H9 (cell line): ENCODE measurements at regions not wholly inside any gene's neighbourhood (a gene's known extent, or its start where the extent isn't known, plus 50 kb on each side); places are given as distances from the start of the nearest gene placed in this dataset.

Experiments used
- DNase-seq: peaks from one replicate; pipeline ENCODE4 v3.0.0-alpha.2; 2017
- H2AFZ ChIP-seq: one replicate; pipeline ENCODE4 v1.6.1; 2013; ENCODE audit warnings: mild to moderate bottlenecking, low read length, control low read depth, moderate library complexity
- H2AK5ac ChIP-seq: 2 replicates; pipeline ENCODE4 v1.6.1; 2013; ENCODE audit warnings: low read length, control low read depth, mixed read lengths; ENCODE audit not compliant: insufficient read length
- H2BK120ac ChIP-seq: one replicate; pipeline ENCODE4 v1.6.1; 2013; ENCODE audit warnings: low read depth, mild to moderate bottlenecking, low read length, control low read depth, inconsistent platforms; ENCODE audit not compliant: poor library complexity, severe bottlenecking
- H2BK12ac ChIP-seq: 2 replicates; pipeline ENCODE4 v1.6.1; 2013; ENCODE audit warnings: low read length, control low read depth, mixed read lengths, low read depth; ENCODE audit not compliant: insufficient read length
- H2BK15ac ChIP-seq: 2 replicates; pipeline ENCODE4 v1.6.1; 2013; ENCODE audit warnings: low read depth, low read length, control low read depth
- H2BK20ac ChIP-seq: one replicate; pipeline ENCODE4 v1.6.1; 2013; ENCODE audit warnings: low read depth, mild to moderate bottlenecking, low read length, control low read depth, inconsistent platforms; ENCODE audit not compliant: poor library complexity, severe bottlenecking
- H2BK5ac ChIP-seq: 2 replicates; pipeline ENCODE4 v1.6.1; 2013; ENCODE audit warnings: low read length, control low read depth, mixed read lengths; ENCODE audit not compliant: insufficient read length
- H3K14ac ChIP-seq: 2 replicates; pipeline ENCODE4 v1.6.1; 2013; ENCODE audit warnings: low read length, control low read depth; ENCODE audit not compliant: insufficient read depth
- H3K18ac ChIP-seq: 2 replicates; pipeline ENCODE4 v1.6.1; 2013; ENCODE audit warnings: low read depth, mild to moderate bottlenecking, mixed read lengths, low read length, control low read depth; ENCODE audit not compliant: insufficient read length
- H3K23ac ChIP-seq: 2 replicates; pipeline ENCODE4 v1.6.1; 2013; ENCODE audit warnings: low read length, control low read depth, mixed read lengths, low read depth; ENCODE audit not compliant: insufficient read length
- H3K23me2 ChIP-seq: 2 replicates; pipeline ENCODE4 v1.6.1; 2013; ENCODE audit warnings: low read depth, mild to moderate bottlenecking, mixed read lengths, low read length, control low read depth; ENCODE audit not compliant: insufficient read length, poor library complexity, severe bottlenecking
- H3K27ac ChIP-seq: 2 replicates; pipeline ENCODE4 v1.5.1; 2013; ENCODE audit warnings: low read length, control low read depth, mixed read lengths, low read depth; ENCODE audit not compliant: insufficient read length
- H3K27me3 ChIP-seq: 2 replicates; pipeline ENCODE4 v1.6.1; 2013; ENCODE audit warnings: low read length, control low read depth, inconsistent platforms; ENCODE audit not compliant: insufficient read depth
- H3K4ac ChIP-seq: 2 replicates; pipeline ENCODE4 v1.6.1; 2013; ENCODE audit warnings: low read depth, mild to moderate bottlenecking, control low read depth, inconsistent platforms, low read length, moderate library complexity
- H3K4me1 ChIP-seq: 2 replicates; pipeline ENCODE4 v1.6.1; 2013; ENCODE audit warnings: low read length, control low read depth, inconsistent platforms; ENCODE audit not compliant: insufficient read depth
- H3K4me2 ChIP-seq: 2 replicates; pipeline ENCODE4 v1.6.1; 2013; ENCODE audit warnings: low read length, control low read depth, mixed read lengths; ENCODE audit not compliant: insufficient read length, insufficient read depth
- H3K56ac ChIP-seq: 2 replicates; pipeline ENCODE4 v1.6.1; 2013; ENCODE audit warnings: low read depth, mild to moderate bottlenecking, mixed read lengths, low read length, control low read depth; ENCODE audit not compliant: insufficient read length
- H3K79me1 ChIP-seq: 2 replicates; pipeline ENCODE4 v1.6.1; 2013; ENCODE audit warnings: low read depth, mild to moderate bottlenecking, moderate library complexity, low read length, control low read depth, inconsistent platforms; ENCODE audit not compliant: insufficient read depth, poor library complexity, severe bottlenecking
- H3K79me2 ChIP-seq: 2 replicates; pipeline ENCODE4 v1.6.1; 2013; ENCODE audit warnings: low read length, control low read depth, inconsistent platforms; ENCODE audit not compliant: insufficient read depth
- H3K9ac ChIP-seq: 2 replicates; pipeline ENCODE4 v1.6.1; 2013; ENCODE audit warnings: low read length, control low read depth, mixed read lengths; ENCODE audit not compliant: insufficient read length; ENCODE audit errors: extremely low read depth
- H3K9me3 ChIP-seq: one replicate; pipeline ENCODE4 v1.6.1; 2013; ENCODE audit warnings: low read depth, low read length, inconsistent platforms; ENCODE audit not compliant: control insufficient read depth
- H3T11ph ChIP-seq: one replicate; pipeline ENCODE4 v1.6.1; 2013; ENCODE audit warnings: mild to moderate bottlenecking, low read length, control low read depth, inconsistent platforms
- H4K20me1 ChIP-seq: one replicate; pipeline ENCODE4 v1.6.1; 2013; ENCODE audit not compliant: control insufficient read depth, insufficient read length, insufficient read depth
- H4K5ac ChIP-seq: 2 replicates; pipeline ENCODE4 v1.6.1; 2013; ENCODE audit warnings: low read depth, mild to moderate bottlenecking, mixed read lengths, low read length, control low read depth; ENCODE audit not compliant: insufficient read length
- H4K8ac ChIP-seq: replicated peaks from 2 replicates; pipeline ENCODE4 v1.6.1; 2013; ENCODE audit warnings: low read length, control low read depth, mixed read lengths, low read depth; ENCODE audit not compliant: insufficient read length
- H4K91ac ChIP-seq: 2 replicates; pipeline ENCODE4 v1.6.1; 2013; ENCODE audit warnings: low read depth, mild to moderate bottlenecking, moderate library complexity, mixed read lengths, low read length, control low read depth; ENCODE audit not compliant: insufficient read length
- H3K27ac Mint-ChIP-seq, 3 experiments: 2 replicates in 2 of 3; 3 replicates in 1 of 3; pipeline ENCODE4 v1.8.0; 2020 to 2021; ENCODE audit warnings: mixed read lengths in 3 of 3, mild to moderate bottlenecking in 1 of 3, moderate library complexity in 1 of 3
- H3K27me3 Mint-ChIP-seq: 2 replicates; pipeline ENCODE4 v1.8.0; 2021; ENCODE audit warnings: low read depth, mild to moderate bottlenecking, moderate library complexity, mixed read lengths
- H3K36me3 Mint-ChIP-seq, 3 experiments: 2 replicates in 2 of 3; 3 replicates in 1 of 3; pipeline ENCODE4 v1.8.0; 2020 to 2021; ENCODE audit warnings: low read depth in 3 of 3, mixed read lengths in 3 of 3; ENCODE audit not compliant: insufficient read depth in 1 of 3
- H3K4me1 Mint-ChIP-seq, 2 experiments: 2 replicates each; pipeline ENCODE4 v1.8.0; 2020; ENCODE audit warnings: mixed read lengths in 2 of 2
- H3K4me3 Mint-ChIP-seq, 2 experiments: 2 replicates in 1 of 2; 3 replicates in 1 of 2; pipeline ENCODE4 v1.8.0; 2020 to 2021; ENCODE audit warnings: mild to moderate bottlenecking in 2 of 2, mixed read lengths in 2 of 2, moderate library complexity in 1 of 2
- H3K9me3 Mint-ChIP-seq, 2 experiments: 2 replicates in 1 of 2; 3 replicates in 1 of 2; pipeline ENCODE4 v1.8.0; 2020; ENCODE audit warnings: mild to moderate bottlenecking in 2 of 2, mixed read lengths in 2 of 2, moderate library complexity in 1 of 2
- WGBS: extraction: QIAGEN DNeasy Blood & Tissue Kit; methylation state at CpG from one replicate; pipeline ENCODE4 v1.1.7; 2013; ENCODE audit warnings: missing lambda C conversion rate, low lambda C conversion rate, mixed read lengths; ENCODE audit not compliant: insufficient read length; ENCODE audit errors: extremely low coverage; 5-methylcytosine and 5-hydroxymethylcytosine counted together
- TF ChIP-seq, protein P1 (sequence below): fragments of 200-600 bp; sonication (generic); conservative IDR thresholded peaks from 3 replicates; pipeline ENCODE4 v1.8.0; 2021; ENCODE audit warnings: antibody characterized with exemption, mild to moderate bottlenecking

DNA sequence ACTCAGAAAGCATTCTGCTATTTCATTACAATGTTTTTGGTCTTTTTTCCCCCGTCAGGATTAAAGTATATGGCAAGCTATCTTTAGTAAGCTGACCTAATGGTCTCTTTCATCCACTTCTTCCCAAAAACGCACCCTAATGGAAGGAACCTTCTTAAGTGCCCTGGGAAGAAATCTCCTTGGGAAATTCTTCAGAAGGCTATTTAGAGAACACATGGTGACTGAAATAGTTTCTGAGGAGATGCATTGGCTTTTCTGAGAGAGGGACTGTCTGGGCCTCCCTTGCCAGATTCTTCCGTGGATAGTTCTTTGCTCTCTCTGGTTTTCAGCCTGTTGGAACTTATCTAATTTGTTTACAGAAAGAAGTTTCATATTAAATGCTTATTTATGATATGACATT is 524.1 kb upstream of the MEF2C start:
- no peak overlapping the region for H3K4ac ChIP-seq
- no peak for DNase-seq
- TF ChIP-seq, protein P1, sequence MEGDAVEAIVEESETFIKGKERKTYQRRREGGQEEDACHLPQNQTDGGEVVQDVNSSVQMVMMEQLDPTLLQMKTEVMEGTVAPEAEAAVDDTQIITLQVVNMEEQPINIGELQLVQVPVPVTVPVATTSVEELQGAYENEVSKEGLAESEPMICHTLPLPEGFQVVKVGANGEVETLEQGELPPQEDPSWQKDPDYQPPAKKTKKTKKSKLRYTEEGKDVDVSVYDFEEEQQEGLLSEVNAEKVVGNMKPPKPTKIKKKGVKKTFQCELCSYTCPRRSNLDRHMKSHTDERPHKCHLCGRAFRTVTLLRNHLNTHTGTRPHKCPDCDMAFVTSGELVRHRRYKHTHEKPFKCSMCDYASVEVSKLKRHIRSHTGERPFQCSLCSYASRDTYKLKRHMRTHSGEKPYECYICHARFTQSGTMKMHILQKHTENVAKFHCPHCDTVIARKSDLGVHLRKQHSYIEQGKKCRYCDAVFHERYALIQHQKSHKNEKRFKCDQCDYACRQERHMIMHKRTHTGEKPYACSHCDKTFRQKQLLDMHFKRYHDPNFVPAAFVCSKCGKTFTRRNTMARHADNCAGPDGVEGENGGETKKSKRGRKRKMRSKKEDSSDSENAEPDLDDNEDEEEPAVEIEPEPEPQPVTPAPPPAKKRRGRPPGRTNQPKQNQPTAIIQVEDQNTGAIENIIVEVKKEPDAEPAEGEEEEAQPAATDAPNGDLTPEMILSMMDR = no peak
- no peaks in the 10 kb centered on the region for H3K79me2 ChIP-seq
- no peak overlapping the region for H3K9ac ChIP-seq
- peaks cover 0 to 4% of the 10 kb centered on the region in 2 experiments; a peak in 1 of 4 replicates for H3K4me1 Mint-ChIP-seq
- H3K14ac ChIP-seq = no peak overlapping the region
- H3K9me3 ChIP-seq = no peaks in the 10 kb centered on the region
- no peak overlapping the region for H4K8ac ChIP-seq
- H3K36me3 Mint-ChIP-seq = no peaks in the 10 kb centered on the region
- H3K27me3 Mint-ChIP-seq = no peaks in the 10 kb centered on the region
- no peak overlapping the region for H2BK5ac ChIP-seq
- no peak overlapping the region for H3T11ph ChIP-seq
- H3K79me1 ChIP-seq = no peaks in the 10 kb centered on the region
- no peak overlapping the region for H3K23ac ChIP-seq
- no peaks in the 10 kb centered on the region for H3K4me1 ChIP-seq
- H2BK120ac ChIP-seq = no peak overlapping the region
- H4K5ac ChIP-seq = no peak overlapping the region
- no peak overlapping the region for H3K18ac ChIP-seq
- no peak overlapping the region for H2BK15ac ChIP-seq
- H3K9me3 Mint-ChIP-seq = no peaks in the 10 kb centered on the region
- H3K23me2 ChIP-seq = no peaks in the 10 kb centered on the region
- WGBS = no CpG with 5 or more reads among the region's 3 CpGs
- no peak overlapping the region for H2AK5ac ChIP-seq
- H3K27me3 ChIP-seq = no peaks in the 10 kb centered on the region
- H3K56ac ChIP-seq = no peak overlapping the region
- H3K27ac ChIP-seq = no peak overlapping the region
- no peak overlapping the region for H2AFZ ChIP-seq
- H4K20me1 ChIP-seq = no peaks in the 10 kb centered on the region
- H4K91ac ChIP-seq = no peak overlapping the region
- H2BK12ac ChIP-seq = no peak overlapping the region
- no peak overlapping the region for H3K4me3 Mint-ChIP-seq
- no peak overlapping the region for H2BK20ac ChIP-seq
- H3K27ac Mint-ChIP-seq = peak overlapping the region in 2 of 3 experiments; percentile 19 to 54; a peak in 2 of 7 replicates
- no peak overlapping the region for H3K4me2 ChIP-seq
